Fibroblast of villous mesenchyme (primary cell): ENCODE measurements at regions not wholly inside any gene's neighbourhood (a gene's known extent, or its start where the extent isn't known, plus 50 kb on each side); places are given as distances from the start of the nearest gene placed in this dataset.

Source experiments
- DNase-seq: peaks from one replicate; pipeline ENCODE4 v3.0.0-alpha.2; 2010; ENCODE audit warnings: low read depth
- H3K4me3 ChIP-seq: 2 replicates; pipeline ENCODE4 v1.5.1; 2011; ENCODE audit warnings: low read depth, mild to moderate bottlenecking, low read length
- TF ChIP-seq, protein P1 (sequence below): IDR thresholded peaks from 2 replicates; pipeline ENCODE4 v1.5.1; 2012; ENCODE audit warnings: low read depth, mild to moderate bottlenecking, low read length; ENCODE audit not compliant: insufficient read depth

GRCh38 chr4:3655963-3656362, 110.2 kb upstream of the ADRA2C start:
- no peak overlapping the region for H3K4me3 ChIP-seq
- TF ChIP-seq, protein P1, sequence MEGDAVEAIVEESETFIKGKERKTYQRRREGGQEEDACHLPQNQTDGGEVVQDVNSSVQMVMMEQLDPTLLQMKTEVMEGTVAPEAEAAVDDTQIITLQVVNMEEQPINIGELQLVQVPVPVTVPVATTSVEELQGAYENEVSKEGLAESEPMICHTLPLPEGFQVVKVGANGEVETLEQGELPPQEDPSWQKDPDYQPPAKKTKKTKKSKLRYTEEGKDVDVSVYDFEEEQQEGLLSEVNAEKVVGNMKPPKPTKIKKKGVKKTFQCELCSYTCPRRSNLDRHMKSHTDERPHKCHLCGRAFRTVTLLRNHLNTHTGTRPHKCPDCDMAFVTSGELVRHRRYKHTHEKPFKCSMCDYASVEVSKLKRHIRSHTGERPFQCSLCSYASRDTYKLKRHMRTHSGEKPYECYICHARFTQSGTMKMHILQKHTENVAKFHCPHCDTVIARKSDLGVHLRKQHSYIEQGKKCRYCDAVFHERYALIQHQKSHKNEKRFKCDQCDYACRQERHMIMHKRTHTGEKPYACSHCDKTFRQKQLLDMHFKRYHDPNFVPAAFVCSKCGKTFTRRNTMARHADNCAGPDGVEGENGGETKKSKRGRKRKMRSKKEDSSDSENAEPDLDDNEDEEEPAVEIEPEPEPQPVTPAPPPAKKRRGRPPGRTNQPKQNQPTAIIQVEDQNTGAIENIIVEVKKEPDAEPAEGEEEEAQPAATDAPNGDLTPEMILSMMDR = no peak
- DNase-seq = peak; percentile 79

GRCh38 chr4:3655485-3655884, 110.7 kb upstream of the ADRA2C start:
- no peak for DNase-seq
- TF ChIP-seq, protein P1 = no peak
- no peak overlapping the region for H3K4me3 ChIP-seq

- no peak for DNase-seq
- no peak overlapping the region for H3K4me3 ChIP-seq
- TF ChIP-seq, protein P1 = no peak
Measured at GRCh38 chr4:3654036-3654807, 112.0 kb upstream of the ADRA2C start.

- DNase-seq = no peak
- TF ChIP-seq, protein P1 = no peak
- H3K4me3 ChIP-seq = no peak overlapping the region
Measured at GRCh38 chr4:3652586-3652985, 113.6 kb upstream of the ADRA2C start.

- H3K4me3 ChIP-seq = no peak overlapping the region
- DNase-seq = no peak
- TF ChIP-seq, protein P1 = no peak
Measured at GRCh38 chr4:3651267-3651845, 114.8 kb upstream of the ADRA2C start.

DNA sequence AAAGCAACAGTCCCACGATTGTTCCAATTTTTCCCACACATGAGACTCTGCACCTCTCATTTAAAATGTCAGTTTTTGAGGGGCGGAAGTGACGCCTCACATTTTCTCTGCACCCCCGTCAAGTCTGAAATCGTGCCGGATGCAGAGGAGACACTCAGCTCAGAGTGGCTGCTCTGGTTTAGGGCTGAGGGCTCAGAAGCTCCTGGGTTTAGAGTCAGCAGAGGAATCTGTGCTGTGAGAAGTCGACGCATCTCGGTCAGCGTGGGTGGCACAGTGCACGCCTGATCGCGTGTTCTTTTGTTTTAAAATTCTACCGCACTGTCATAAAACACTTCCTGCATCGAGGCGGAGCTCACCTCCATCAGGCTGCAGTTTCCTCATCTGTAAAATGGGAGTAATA, 116.7 kb upstream of the ADRA2C start:
- TF ChIP-seq, protein P1 = no peak

More for the DNA sequence above, 116.7 kb upstream of the ADRA2C start:
- DNase-seq = no peak
- no peak overlapping the region for H3K4me3 ChIP-seq
